Smooth muscle cell (in vitro differentiated cells): ENCODE measurements at regions not wholly inside any gene's neighbourhood (a gene's known extent, or its start where the extent isn't known, plus 50 kb on each side); places are given as distances from the start of the nearest gene placed in this dataset.

ENCODE experiments used
- DNase-seq: peaks from one replicate; lab custom pipeline; 2025; ENCODE audit not compliant: unreplicated experiment; lab: John Stamatoyannopoulos, UW
- H2AFZ ChIP-seq: fragments of 200-600 bp; sonication (generic); 2 replicates; pipeline ENCODE4 v1.6.0; 2016; ENCODE audit warnings: antibody characterized with exemption, low read depth, mild to moderate bottlenecking
- H3F3A ChIP-seq: fragments of 200-600 bp; sonication (generic); 2 replicates; pipeline ENCODE4 v1.6.0; 2017; ENCODE audit warnings: antibody characterized with exemption, low read depth
- H3K27ac ChIP-seq: fragments of 200-600 bp; sonication (generic); 2 replicates; pipeline ENCODE4 v1.5.1; 2016; ENCODE audit warnings: low read depth, mild to moderate bottlenecking
- H3K27me3 ChIP-seq: fragments of 200-600 bp; sonication (generic); 2 replicates; pipeline ENCODE4 v1.6.1; 2016; ENCODE audit warnings: low read depth, mild to moderate bottlenecking
- H3K36me3 ChIP-seq: fragments of 200-600 bp; sonication (generic); 2 replicates; pipeline ENCODE4 v1.5.1; 2016; ENCODE audit warnings: low read depth
- H3K4me1 ChIP-seq: fragments of 200-600 bp; sonication (generic); 2 replicates; pipeline ENCODE4 v1.5.1; 2016; ENCODE audit warnings: low read depth
- H3K4me2 ChIP-seq: fragments of 200-600 bp; sonication (generic); 2 replicates; pipeline ENCODE4 v1.6.0; 2016; ENCODE audit warnings: mild to moderate bottlenecking
- H3K4me3 ChIP-seq: fragments of 200-600 bp; sonication (generic); 2 replicates; pipeline ENCODE4 v1.5.1; 2016; ENCODE audit warnings: mild to moderate bottlenecking
- H3K79me2 ChIP-seq: fragments of 200-600 bp; sonication (generic); 2 replicates; pipeline ENCODE4 v1.6.0; 2016; ENCODE audit warnings: low read depth, mild to moderate bottlenecking
- H3K9ac ChIP-seq: fragments of 200-600 bp; sonication (generic); 2 replicates; pipeline ENCODE4 v1.6.0; 2016; ENCODE audit warnings: low read depth
- H3K9me3 ChIP-seq: fragments of 200-600 bp; sonication (generic); replicated peaks from 2 replicates; pipeline ENCODE4 v1.5.1; 2016; ENCODE audit warnings: low read depth
- H4K20me1 ChIP-seq: fragments of 200-600 bp; sonication (generic); 2 replicates; pipeline ENCODE4 v1.6.0; 2016; ENCODE audit warnings: low read depth
- WGBS: methylation state at CpG from one replicate; pipeline ENCODE4 v1.1.7; 2016; ENCODE audit warnings: low lambda C conversion rate; 5-methylcytosine and 5-hydroxymethylcytosine counted together
- TF ChIP-seq, protein P1 (sequence below): fragments of 200-600 bp; sonication (generic); IDR thresholded peaks from 2 replicates; pipeline ENCODE4 v1.5.1; 2017; ENCODE audit warnings: borderline replicate concordance, mild to moderate bottlenecking, antibody characterized with exemption; ENCODE audit not compliant: insufficient read depth, poor library complexity, severe bottlenecking

DNA sequence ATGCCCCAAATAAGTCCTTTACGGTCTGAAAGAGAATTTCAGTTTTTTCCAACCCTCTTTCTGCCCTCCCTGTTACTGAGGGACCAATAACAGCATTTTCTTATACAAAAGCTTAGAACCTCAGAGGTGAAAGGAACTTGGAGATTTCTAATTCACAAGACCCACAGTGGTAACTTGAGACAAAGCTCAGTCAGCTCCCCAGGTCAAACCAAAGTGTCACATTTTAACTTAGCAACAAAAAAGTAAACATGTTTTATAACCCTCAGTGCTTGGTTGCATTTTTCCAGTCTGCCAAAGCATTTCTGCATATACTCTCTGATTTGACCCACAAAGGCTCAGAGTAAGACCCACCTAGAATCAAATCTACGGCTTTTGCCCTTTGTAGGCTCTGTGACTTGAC is 415.2 kb downstream of the VRK1 start:
- 93% methylated on average over 2 of the region's 2 CpGs for WGBS

DNA sequence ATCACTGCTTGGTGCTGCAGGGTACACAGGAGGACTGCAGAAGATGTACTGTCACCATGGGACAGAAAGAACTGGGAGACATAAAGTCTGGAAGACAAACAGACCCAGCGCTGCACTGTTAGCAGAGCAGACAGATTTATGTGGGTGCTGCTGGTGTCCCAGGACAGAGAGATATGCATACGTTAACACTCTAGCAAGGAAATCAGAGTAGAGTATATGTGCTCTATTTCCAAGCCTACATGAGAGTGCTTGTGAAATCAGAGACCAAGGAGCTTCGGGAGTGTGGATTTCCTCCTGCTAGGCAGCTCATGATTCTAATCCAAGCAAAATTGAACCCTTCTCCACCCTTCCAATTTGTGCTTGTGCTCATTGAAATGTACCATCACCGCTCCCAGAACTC is 416.5 kb downstream of the VRK1 start:
- Histone ChIP-seq H3K9me3 (no peaks in the 10 kb centered on the region), H3K36me3 (no peaks in the 10 kb centered on the region), H3K9ac (no peak overlapping the region), H3K27me3 (peaks cover 83% of the 10 kb centered on the region), H3K79me2 (no peaks in the 10 kb centered on the region), H3F3A (no peaks in the 10 kb centered on the region), H4K20me1 (no peaks in the 10 kb centered on the region), H2AFZ (no peak overlapping the region), H3K4me3 (no peak overlapping the region), H3K27ac (no peak overlapping the region), H3K4me2 (no peak overlapping the region), H3K4me1 (no peaks in the 10 kb centered on the region)
- TF ChIP-seq, protein P1, sequence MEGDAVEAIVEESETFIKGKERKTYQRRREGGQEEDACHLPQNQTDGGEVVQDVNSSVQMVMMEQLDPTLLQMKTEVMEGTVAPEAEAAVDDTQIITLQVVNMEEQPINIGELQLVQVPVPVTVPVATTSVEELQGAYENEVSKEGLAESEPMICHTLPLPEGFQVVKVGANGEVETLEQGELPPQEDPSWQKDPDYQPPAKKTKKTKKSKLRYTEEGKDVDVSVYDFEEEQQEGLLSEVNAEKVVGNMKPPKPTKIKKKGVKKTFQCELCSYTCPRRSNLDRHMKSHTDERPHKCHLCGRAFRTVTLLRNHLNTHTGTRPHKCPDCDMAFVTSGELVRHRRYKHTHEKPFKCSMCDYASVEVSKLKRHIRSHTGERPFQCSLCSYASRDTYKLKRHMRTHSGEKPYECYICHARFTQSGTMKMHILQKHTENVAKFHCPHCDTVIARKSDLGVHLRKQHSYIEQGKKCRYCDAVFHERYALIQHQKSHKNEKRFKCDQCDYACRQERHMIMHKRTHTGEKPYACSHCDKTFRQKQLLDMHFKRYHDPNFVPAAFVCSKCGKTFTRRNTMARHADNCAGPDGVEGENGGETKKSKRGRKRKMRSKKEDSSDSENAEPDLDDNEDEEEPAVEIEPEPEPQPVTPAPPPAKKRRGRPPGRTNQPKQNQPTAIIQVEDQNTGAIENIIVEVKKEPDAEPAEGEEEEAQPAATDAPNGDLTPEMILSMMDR, result no peak
- no peak for DNase-seq
- WGBS, result 89% methylated on average over 4 of the region's 4 CpGs

More for the DNA sequence above, 415.2 kb downstream of the VRK1 start:
- TF ChIP-seq, protein P1, result no peak
- Histone ChIP-seq H3K4me1 (no peaks in the 10 kb centered on the region), H3K4me2 (no peak overlapping the region), H3K36me3 (no peaks in the 10 kb centered on the region), H3K79me2 (no peaks in the 10 kb centered on the region), H4K20me1 (no peaks in the 10 kb centered on the region), H3K27me3 (peaks cover 77% of the 10 kb centered on the region), H3F3A (no peaks in the 10 kb centered on the region), H2AFZ (no peak overlapping the region), H3K4me3 (no peak overlapping the region), H3K9me3 (no peaks in the 10 kb centered on the region), H3K27ac (no peak overlapping the region), H3K9ac (no peak overlapping the region)
- DNase-seq, result no peak

DNA sequence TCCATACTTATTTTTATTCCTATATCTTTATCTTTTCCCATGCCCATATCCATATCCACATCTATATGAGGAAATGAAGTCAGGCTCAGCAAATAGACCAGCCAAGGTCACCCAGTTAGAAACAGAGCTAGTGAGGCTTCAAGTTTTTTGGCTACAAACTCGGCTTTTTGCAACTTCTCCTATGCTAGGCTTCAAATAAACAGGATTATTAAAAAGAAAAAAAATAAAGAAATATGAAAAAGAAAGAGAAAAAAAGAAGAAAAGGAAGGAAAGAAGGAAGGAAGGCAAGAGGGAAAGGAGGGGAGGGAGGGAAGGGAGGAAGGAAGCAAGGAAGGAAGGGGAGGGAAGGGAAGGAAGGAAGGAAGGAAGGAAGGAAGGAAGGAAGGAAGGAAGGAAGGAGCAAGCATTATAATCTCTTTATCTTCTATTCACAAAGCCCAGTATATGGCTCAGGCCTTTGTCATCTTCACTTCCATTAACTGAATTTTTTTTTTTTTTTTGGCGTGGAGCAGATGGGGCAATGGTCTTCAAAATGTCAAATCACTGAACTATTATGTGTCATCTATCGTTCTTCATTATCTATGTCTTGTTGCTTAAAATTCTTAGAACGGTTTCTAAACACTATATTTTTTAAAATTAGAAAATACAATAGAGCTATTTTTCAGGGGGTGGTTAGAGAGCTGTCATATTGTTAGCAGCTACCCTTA is 418.2 kb downstream of the VRK1 start:
- Histone ChIP-seq H3K4me1 (no peaks in the 10 kb centered on the region), H3K27ac (no peak overlapping the region), H3K4me2 (no peak overlapping the region), H3K9me3 (no peaks in the 10 kb centered on the region), H2AFZ (no peak overlapping the region), H3K4me3 (no peak overlapping the region), H4K20me1 (no peaks in the 10 kb centered on the region), H3K79me2 (no peaks in the 10 kb centered on the region), H3K9ac (no peak overlapping the region), H3F3A (no peaks in the 10 kb centered on the region), H3K36me3 (no peaks in the 10 kb centered on the region), H3K27me3 (peaks cover 88% of the 10 kb centered on the region)
- TF ChIP-seq, protein P1, result no peak
- WGBS, result 90% methylated on average over 4 of the region's 4 CpGs
- DNase-seq, result no peak
